Gastrocnemius medialis (tissue), 4 donors: ENCODE measurements at regions not wholly inside any gene's neighbourhood (a gene's known extent, or its start where the extent isn't known, plus 50 kb on each side); places are given as distances from the start of the nearest gene placed in this dataset.

Source experiments
- POLR2A ChIP-seq, 2 donors: fragments of 450-650 bp; IDR thresholded peaks; one replicate each; pipeline ENCODE4 v1.6.1; 2017; ENCODE audit warnings: antibody characterized with exemption in 2 of 2, mild to moderate bottlenecking in 2 of 2, moderate library complexity in 2 of 2
- TF ChIP-seq, protein P1 (sequence below), 5 experiments: fragments of 450-650 bp in 3 of 5; fragments of 200-600 bp in 2 of 5; sonication (generic) in 2 of 5; IDR thresholded peaks in 4 of 5; conservative IDR thresholded peaks in 1 of 5; 1 replicate in 4 of 5; 2 replicates in 1 of 5; pipeline ENCODE4 v1.5.1; 2016 to 2019; ENCODE audit warnings: antibody characterized with exemption in 5 of 5, mild to moderate bottlenecking in 3 of 5, moderate library complexity in 3 of 5

DNA sequence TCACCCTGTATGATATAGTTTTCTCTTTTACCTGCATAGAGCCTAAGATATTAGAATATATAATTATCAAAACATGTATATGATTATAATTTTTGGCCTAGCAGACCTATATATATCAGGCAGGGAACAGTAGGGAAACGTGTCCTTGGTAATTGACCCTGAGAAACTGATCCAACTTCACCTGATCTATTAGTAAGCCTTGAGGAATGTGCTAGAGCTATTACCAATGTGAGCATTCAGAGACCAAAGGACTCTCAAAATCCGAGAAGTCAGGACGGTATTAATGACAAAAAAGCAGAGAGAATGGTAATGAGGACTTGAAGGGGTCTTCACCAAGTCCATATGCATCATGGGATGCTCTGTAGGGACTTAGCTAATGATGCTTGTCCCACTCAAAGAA, 571.9 kb downstream of the CPS1 start:
- TF ChIP-seq POLR2A (IDR thresholded peaks at IDR 0.05), result no peak
- TF ChIP-seq, protein P1, sequence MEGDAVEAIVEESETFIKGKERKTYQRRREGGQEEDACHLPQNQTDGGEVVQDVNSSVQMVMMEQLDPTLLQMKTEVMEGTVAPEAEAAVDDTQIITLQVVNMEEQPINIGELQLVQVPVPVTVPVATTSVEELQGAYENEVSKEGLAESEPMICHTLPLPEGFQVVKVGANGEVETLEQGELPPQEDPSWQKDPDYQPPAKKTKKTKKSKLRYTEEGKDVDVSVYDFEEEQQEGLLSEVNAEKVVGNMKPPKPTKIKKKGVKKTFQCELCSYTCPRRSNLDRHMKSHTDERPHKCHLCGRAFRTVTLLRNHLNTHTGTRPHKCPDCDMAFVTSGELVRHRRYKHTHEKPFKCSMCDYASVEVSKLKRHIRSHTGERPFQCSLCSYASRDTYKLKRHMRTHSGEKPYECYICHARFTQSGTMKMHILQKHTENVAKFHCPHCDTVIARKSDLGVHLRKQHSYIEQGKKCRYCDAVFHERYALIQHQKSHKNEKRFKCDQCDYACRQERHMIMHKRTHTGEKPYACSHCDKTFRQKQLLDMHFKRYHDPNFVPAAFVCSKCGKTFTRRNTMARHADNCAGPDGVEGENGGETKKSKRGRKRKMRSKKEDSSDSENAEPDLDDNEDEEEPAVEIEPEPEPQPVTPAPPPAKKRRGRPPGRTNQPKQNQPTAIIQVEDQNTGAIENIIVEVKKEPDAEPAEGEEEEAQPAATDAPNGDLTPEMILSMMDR (IDR thresholded peaks at IDR 0.05 in 4 of 5, conservative IDR thresholded peaks at IDR 0.05 in 1 of 5), result no peak
